PFSK-1 (cell line): ENCODE measurements at regions not wholly inside any gene's neighbourhood (a gene's known extent, or its start where the extent isn't known, plus 50 kb on each side); places are given as distances from the start of the nearest gene placed in this dataset.

ENCODE experiments used
- FOXP2 ChIP-seq: optimal IDR thresholded peaks from 2 replicates; pipeline ENCODE3; 2011; ENCODE audit warnings: borderline replicate concordance, control low read depth, inconsistent platforms; ENCODE audit not compliant: insufficient read depth; ENCODE audit errors: extremely low read length, extremely low read depth
- POLR2AphosphoS5 ChIP-seq: IDR thresholded peaks from 2 replicates; pipeline ENCODE4 v1.6.1; 2012; ENCODE audit warnings: low read depth, mild to moderate bottlenecking, control low read depth, low read length, moderate library complexity
- SIN3A ChIP-seq: IDR thresholded peaks from 2 replicates; pipeline ENCODE4 v1.6.1; 2012; ENCODE audit warnings: mild to moderate bottlenecking, low read length, moderate library complexity, borderline replicate concordance; ENCODE audit not compliant: insufficient read depth
- TAF1 ChIP-seq: IDR thresholded peaks from 2 replicates; pipeline ENCODE4 v1.6.1; 2012; ENCODE audit warnings: low read length, control low read depth, borderline replicate concordance; ENCODE audit not compliant: insufficient read depth
- TF ChIP-seq, protein P1 (sequence below), 2 experiments: IDR thresholded peaks; 2 replicates each; pipeline versions ENCODE4 v1.6.1 to v1.8.0; 2011 to 2012; ENCODE audit warnings: low read depth in 2 of 2, low read length in 2 of 2, control low read depth in 1 of 2, inconsistent platforms in 1 of 2, mild to moderate bottlenecking in 1 of 2, moderate library complexity in 1 of 2; ENCODE audit not compliant: insufficient read depth in 1 of 2

DNA sequence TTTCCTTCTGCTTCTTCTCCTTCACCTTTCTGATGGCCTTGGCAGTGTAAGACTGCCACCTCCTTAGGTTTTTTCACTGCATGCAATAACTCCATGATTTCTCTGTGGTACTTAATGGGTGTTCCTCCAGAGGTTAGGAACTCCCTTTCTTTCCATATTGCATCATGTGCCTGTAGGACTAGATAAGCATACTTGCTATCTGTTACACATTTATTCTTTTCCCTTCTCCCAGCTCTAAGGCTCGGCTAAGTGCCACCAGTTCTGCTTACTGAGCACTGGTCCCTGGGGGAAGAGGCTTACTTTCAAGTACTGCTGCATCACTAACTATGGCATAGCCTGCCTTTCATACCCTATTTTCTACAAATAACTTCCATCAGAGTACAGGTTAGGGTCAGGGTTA is 351.8 kb downstream of the OTOL1 start:
- TF ChIP-seq, protein P1, sequence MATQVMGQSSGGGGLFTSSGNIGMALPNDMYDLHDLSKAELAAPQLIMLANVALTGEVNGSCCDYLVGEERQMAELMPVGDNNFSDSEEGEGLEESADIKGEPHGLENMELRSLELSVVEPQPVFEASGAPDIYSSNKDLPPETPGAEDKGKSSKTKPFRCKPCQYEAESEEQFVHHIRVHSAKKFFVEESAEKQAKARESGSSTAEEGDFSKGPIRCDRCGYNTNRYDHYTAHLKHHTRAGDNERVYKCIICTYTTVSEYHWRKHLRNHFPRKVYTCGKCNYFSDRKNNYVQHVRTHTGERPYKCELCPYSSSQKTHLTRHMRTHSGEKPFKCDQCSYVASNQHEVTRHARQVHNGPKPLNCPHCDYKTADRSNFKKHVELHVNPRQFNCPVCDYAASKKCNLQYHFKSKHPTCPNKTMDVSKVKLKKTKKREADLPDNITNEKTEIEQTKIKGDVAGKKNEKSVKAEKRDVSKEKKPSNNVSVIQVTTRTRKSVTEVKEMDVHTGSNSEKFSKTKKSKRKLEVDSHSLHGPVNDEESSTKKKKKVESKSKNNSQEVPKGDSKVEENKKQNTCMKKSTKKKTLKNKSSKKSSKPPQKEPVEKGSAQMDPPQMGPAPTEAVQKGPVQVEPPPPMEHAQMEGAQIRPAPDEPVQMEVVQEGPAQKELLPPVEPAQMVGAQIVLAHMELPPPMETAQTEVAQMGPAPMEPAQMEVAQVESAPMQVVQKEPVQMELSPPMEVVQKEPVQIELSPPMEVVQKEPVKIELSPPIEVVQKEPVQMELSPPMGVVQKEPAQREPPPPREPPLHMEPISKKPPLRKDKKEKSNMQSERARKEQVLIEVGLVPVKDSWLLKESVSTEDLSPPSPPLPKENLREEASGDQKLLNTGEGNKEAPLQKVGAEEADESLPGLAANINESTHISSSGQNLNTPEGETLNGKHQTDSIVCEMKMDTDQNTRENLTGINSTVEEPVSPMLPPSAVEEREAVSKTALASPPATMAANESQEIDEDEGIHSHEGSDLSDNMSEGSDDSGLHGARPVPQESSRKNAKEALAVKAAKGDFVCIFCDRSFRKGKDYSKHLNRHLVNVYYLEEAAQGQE (IDR thresholded peaks at IDR 0.05; ENCODE audit: insufficient read depth in 1 of 2, low read depth in 2 of 2, low read length in 2 of 2): no peak
- no peak for TF ChIP-seq SIN3A
- TF ChIP-seq POLR2AphosphoS5: no peak
- no peak for TF ChIP-seq TAF1
- TF ChIP-seq FOXP2: no peak
